Lower lobe of right lung (tissue), 2 donors: ENCODE measurements at regions not wholly inside any gene's neighbourhood (a gene's known extent, or its start where the extent isn't known, plus 50 kb on each side); places are given as distances from the start of the nearest gene placed in this dataset.

Experiments used
- ATAC-seq, 2 donors: fragments of 200-7000 bp; cut with Tn5 transposase; one replicate each; pipeline ENCODE4 v1.9.1; 2020 to 2022; ENCODE audit warnings: mild to moderate bottlenecking in 2 of 2, moderate library complexity in 2 of 2
- DNase-seq: peaks from one replicate; pipeline ENCODE4 v3.0.0-alpha.2; 2020
- H3K27ac ChIP-seq: fragments of 200-600 bp; one replicate; pipeline ENCODE4 v1.8.0; 2022
- H3K27me3 ChIP-seq: fragments of 200-600 bp; one replicate; pipeline ENCODE4 v1.8.0; 2022; ENCODE audit warnings: low read depth
- H3K36me3 ChIP-seq: fragments of 200-600 bp; one replicate; pipeline ENCODE4 v1.8.0; 2022; ENCODE audit warnings: mild to moderate bottlenecking
- H3K4me1 ChIP-seq: fragments of 200-600 bp; one replicate; pipeline ENCODE4 v1.8.0; 2022
- H3K4me3 ChIP-seq: fragments of 200-600 bp; one replicate; pipeline ENCODE4 v1.8.0; 2022; ENCODE audit warnings: mild to moderate bottlenecking
- H3K9me3 ChIP-seq: fragments of 200-600 bp; one replicate; pipeline ENCODE4 v1.8.0; 2022
- intact Hi-C: fragments of 100-400 bp; cut with DNase I; formaldehyde crosslinking; loops from one replicate; pipeline ENCODE4 v1.11.0; 2022
- TF ChIP-seq, protein P1 (sequence below): fragments of 200-600 bp; IDR thresholded peaks from one replicate; pipeline ENCODE4 v1.8.0; 2022; ENCODE audit warnings: antibody characterized with exemption, mild to moderate bottlenecking
- donor health status: DM: no; HTN: yes; CAD: no; lungs with severe emphysema.

DNA sequence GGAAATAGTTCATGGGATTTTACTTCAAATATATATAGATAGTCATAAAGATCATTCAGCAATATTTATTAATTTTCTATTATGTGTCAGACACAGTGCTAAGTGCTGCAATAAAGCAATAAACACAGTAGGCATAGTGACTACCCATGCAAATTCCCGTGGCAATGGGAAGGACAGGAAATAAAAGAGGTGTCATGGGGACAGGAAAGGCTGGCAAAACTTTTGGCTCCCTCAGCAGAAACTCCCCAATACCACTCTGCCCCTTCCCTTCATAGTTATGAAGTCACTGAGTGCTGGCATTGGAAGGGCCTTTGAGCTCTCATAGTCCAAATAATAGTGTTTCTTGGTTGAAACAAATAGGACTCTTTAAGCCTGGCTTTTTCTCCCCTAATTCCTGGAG lies 104.4 kb upstream of the DPT start:
- no peak overlapping the region for H3K27ac ChIP-seq
- H3K4me1 ChIP-seq = no peaks in the 10 kb centered on the region
- ATAC-seq (no peak), DNase-seq (no peak)
- no peaks in the 10 kb centered on the region for H3K36me3 ChIP-seq
- TF ChIP-seq, protein P1, sequence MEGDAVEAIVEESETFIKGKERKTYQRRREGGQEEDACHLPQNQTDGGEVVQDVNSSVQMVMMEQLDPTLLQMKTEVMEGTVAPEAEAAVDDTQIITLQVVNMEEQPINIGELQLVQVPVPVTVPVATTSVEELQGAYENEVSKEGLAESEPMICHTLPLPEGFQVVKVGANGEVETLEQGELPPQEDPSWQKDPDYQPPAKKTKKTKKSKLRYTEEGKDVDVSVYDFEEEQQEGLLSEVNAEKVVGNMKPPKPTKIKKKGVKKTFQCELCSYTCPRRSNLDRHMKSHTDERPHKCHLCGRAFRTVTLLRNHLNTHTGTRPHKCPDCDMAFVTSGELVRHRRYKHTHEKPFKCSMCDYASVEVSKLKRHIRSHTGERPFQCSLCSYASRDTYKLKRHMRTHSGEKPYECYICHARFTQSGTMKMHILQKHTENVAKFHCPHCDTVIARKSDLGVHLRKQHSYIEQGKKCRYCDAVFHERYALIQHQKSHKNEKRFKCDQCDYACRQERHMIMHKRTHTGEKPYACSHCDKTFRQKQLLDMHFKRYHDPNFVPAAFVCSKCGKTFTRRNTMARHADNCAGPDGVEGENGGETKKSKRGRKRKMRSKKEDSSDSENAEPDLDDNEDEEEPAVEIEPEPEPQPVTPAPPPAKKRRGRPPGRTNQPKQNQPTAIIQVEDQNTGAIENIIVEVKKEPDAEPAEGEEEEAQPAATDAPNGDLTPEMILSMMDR = no peak
- no peak overlapping the region for H3K4me3 ChIP-seq
- intact Hi-C loops = loop anchor here (10.0 kb wide), 1 partner anchor 271 kb away; the partner anchor contains the start of gene ATP1B1
- H3K9me3 ChIP-seq = no peaks in the 10 kb centered on the region
- H3K27me3 ChIP-seq = no peaks in the 10 kb centered on the region

DNA sequence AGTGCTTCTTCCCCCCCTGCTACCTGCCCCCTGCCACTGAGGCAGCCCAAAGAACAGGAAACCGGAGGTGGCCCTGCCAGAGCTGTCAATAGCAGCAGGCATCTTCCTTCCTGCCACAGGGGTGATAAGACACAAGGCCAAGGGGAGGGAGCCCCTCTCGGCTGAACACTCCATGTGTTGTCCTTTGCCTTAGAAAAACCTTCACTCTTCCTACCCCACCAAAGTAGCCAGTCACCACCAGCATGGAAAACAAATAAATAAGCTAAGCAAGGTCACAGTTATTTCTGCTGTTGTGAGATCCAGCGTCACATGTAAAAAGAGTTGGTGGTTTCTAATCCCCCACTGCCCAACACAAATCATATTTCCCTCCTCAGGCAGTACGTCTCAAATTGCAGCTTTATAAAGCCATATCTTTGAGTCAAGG lies 104.8 kb upstream of the DPT start:
- Histone ChIP-seq H3K36me3 (no peaks in the 10 kb centered on the region), H3K9me3 (no peaks in the 10 kb centered on the region), H3K4me1 (no peaks in the 10 kb centered on the region), H3K27me3 (no peaks in the 10 kb centered on the region), H3K4me3 (no peak overlapping the region), H3K27ac (no peak overlapping the region)
- TF ChIP-seq, protein P1 = no peak
- DNase-seq (no peak), ATAC-seq (peak in 1 of 2 donors; percentile 23)
- intact Hi-C loops = loop anchor here (10.0 kb wide), 1 partner anchor 271 kb away; the partner anchor contains the start of gene ATP1B1

DNA sequence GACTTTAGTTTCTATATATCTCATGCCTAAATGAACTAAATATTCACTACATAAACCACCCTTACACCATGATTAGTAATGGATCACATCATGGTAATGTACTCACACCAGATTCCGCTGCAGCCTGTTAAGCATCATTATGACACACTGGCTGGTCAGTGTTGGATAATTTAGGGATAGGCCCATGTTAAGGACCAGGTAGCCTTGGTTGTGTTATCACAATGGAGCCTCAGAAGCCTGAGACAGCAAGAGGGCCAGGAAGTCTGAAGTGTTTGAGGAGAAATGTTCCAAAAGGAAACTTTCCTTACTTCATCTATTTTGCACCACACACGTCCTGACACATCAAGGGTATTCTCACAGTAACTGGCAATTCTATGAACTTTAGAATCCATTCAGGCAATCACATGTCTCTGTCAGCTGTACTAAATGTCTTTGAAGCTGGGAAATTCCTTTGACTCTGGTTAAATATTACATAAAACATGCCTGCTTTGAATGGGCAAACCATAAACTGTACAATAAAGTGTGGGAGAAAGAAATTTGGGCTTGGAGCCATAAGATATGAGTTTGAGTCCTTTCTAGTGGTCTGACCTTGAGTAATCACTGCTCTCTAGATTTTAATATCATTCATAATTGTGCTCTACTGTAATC lies 105.3 kb upstream of the DPT start:
- H3K36me3 ChIP-seq = no peaks in the 10 kb centered on the region
- H3K27me3 ChIP-seq = no peaks in the 10 kb centered on the region
- H3K9me3 ChIP-seq = no peaks in the 10 kb centered on the region
- peak overlapping the region; percentile 34 for H3K27ac ChIP-seq
- intact Hi-C loops = loop anchor here (10.0 kb wide), 1 partner anchor 270 kb away; the partner anchor contains the start of gene ATP1B1
- TF ChIP-seq, protein P1 = no peak
- no peak for DNase-seq
- no peaks in the 10 kb centered on the region for H3K4me1 ChIP-seq
- H3K4me3 ChIP-seq = no peak overlapping the region
- peak; percentile 57 to 68 for ATAC-seq

- intact Hi-C loops = loop anchor here (10.0 kb wide), 1 partner anchor 270 kb away; the partner anchor contains the start of gene ATP1B1
- Histone ChIP-seq H3K9me3 (no peaks in the 10 kb centered on the region), H3K27me3 (no peaks in the 10 kb centered on the region), H3K4me3 (no peak overlapping the region), H3K36me3 (no peaks in the 10 kb centered on the region), H3K27ac (no peak overlapping the region), H3K4me1 (no peaks in the 10 kb centered on the region)
- TF ChIP-seq, protein P1 = no peak
- ATAC-seq (peak; percentile 65 to 82), DNase-seq (no peak)
These were observed 106.2 kb upstream of the DPT start for GRCh38 chr1:168835176-168835575.

DNA sequence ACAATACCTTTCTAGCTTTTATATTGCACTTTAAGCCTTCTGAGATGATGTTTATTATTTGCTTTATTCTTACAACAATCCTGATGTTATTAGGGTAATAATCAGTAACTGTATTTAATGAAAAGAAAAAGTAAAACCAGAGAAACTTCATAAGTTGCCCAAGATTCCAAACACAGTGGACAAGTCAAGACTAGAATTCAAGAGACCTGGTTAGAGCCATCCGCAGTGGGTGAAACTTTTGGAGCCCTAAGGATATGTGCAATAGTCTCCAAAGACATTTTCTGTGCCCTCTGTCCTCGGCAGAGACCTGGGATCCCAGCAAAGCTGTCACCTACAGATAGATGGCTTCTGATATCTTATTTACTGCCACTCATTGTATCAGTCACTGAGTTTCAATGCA lies 106.8 kb upstream of the DPT start:
- TF ChIP-seq, protein P1 = no peak
- no peaks in the 10 kb centered on the region for H3K27me3 ChIP-seq
- ATAC-seq (no peak), DNase-seq (no peak)
- no peaks in the 10 kb centered on the region for H3K9me3 ChIP-seq
- H3K36me3 ChIP-seq = no peaks in the 10 kb centered on the region
- intact Hi-C loops = loop anchor here (10.0 kb wide), 1 partner anchor 269 kb away; the partner anchor contains the start of gene ATP1B1
- H3K4me3 ChIP-seq = no peak overlapping the region
- H3K4me1 ChIP-seq = no peaks in the 10 kb centered on the region
- no peak overlapping the region for H3K27ac ChIP-seq
